C1 segment of cervical spinal cord (tissue), 14 donors: ENCODE measurements at regions not wholly inside any gene's neighbourhood (a gene's known extent, or its start where the extent isn't known, plus 50 kb on each side); places are given as distances from the start of the nearest gene placed in this dataset.

ENCODE experiments used
- DNase-seq, 14 donors: peaks; one replicate each; lab custom pipeline; 2025; lab: John Stamatoyannopoulos, UW

GRCh38 chr14:104356020-104356737, 217.8 kb downstream of the KIF26A start:
- no peak for DNase-seq

GRCh38 chr14:104356738-104357688, 218.6 kb downstream of the KIF26A start:
- no peak for DNase-seq

GRCh38 chr14:104357689-104358527, 219.5 kb downstream of the KIF26A start:
- no peak for DNase-seq

GRCh38 chr14:104358528-104359300, 220.3 kb downstream of the KIF26A start:
- DNase-seq, result no peak

GRCh38 chr14:104359301-104359968, 220.1 kb upstream of the C14orf180 start:
- DNase-seq, result no peak

GRCh38 chr14:104359969-104360442, 219.6 kb upstream of the C14orf180 start:
- DNase-seq, result no peak

GRCh38 chr14:104360501-104360900, 219.1 kb upstream of the C14orf180 start:
- no peak for DNase-seq

GRCh38 chr14:104361101-104361591, 218.4 kb upstream of the C14orf180 start:
- DNase-seq, result no peak

GRCh38 chr14:104361921-104362681, 217.5 kb upstream of the C14orf180 start:
- DNase-seq, result no peak

GRCh38 chr14:104362761-104363605, 216.6 kb upstream of the C14orf180 start:
- DNase-seq, result no peak

- no peak for DNase-seq
Observed at GRCh38 chr14:104363891-104364760, 215.4 kb upstream of the C14orf180 start.

GRCh38 chr14:104364830-104365229, 214.7 kb upstream of the C14orf180 start:
- no peak for DNase-seq

- no peak for DNase-seq
Observed at GRCh38 chr14:104366931-104367865, 212.4 kb upstream of the C14orf180 start.

GRCh38 chr14:104367866-104368750, 211.5 kb upstream of the C14orf180 start:
- DNase-seq, result no peak

GRCh38 chr14:104368751-104369100, 210.8 kb upstream of the C14orf180 start:
- DNase-seq, result no peak
